GM06990 (cell line): ENCODE measurements at regions not wholly inside any gene's neighbourhood (a gene's known extent, or its start where the extent isn't known, plus 50 kb on each side); places are given as distances from the start of the nearest gene placed in this dataset.

Experiments
- DNase-seq: peaks from one replicate; pipeline ENCODE4 v3.0.0-alpha.2; 2011; ENCODE audit not compliant: insufficient read length; ENCODE audit errors: extremely low read depth
- H3K27me3 ChIP-seq: replicated peaks from 2 replicates; pipeline ENCODE4 v1.6.0; 2011; ENCODE audit warnings: low read length; ENCODE audit not compliant: control insufficient read depth, insufficient read depth
- H3K36me3 ChIP-seq: 2 replicates; pipeline ENCODE4 v1.5.1; 2011; ENCODE audit warnings: low read length; ENCODE audit not compliant: control insufficient read depth, insufficient read depth
- H3K4me3 ChIP-seq: replicated peaks from 2 replicates; pipeline ENCODE4 v1.5.1; 2011; ENCODE audit warnings: low read depth, mild to moderate bottlenecking, control low read depth, low read length
- CTCF ChIP-seq: IDR thresholded peaks from 2 replicates; pipeline ENCODE4 v1.5.1; 2011; ENCODE audit warnings: low read length, control low read depth, mild to moderate bottlenecking, inconsistent platforms; ENCODE audit not compliant: insufficient read depth, poor library complexity, severe bottlenecking

- no peak for TF ChIP-seq CTCF
- Histone ChIP-seq H3K27me3 (no peaks in the 10 kb centered on the region; the same call in 1 of the 2 replicates), H3K4me3 (no peak overlapping the region), H3K36me3 (no peaks in the 10 kb centered on the region)
- DNase-seq = no peak
These were observed 128.1 kb downstream of the AIPL1 start for GRCh38 chr17:6306820-6307219.

DNA sequence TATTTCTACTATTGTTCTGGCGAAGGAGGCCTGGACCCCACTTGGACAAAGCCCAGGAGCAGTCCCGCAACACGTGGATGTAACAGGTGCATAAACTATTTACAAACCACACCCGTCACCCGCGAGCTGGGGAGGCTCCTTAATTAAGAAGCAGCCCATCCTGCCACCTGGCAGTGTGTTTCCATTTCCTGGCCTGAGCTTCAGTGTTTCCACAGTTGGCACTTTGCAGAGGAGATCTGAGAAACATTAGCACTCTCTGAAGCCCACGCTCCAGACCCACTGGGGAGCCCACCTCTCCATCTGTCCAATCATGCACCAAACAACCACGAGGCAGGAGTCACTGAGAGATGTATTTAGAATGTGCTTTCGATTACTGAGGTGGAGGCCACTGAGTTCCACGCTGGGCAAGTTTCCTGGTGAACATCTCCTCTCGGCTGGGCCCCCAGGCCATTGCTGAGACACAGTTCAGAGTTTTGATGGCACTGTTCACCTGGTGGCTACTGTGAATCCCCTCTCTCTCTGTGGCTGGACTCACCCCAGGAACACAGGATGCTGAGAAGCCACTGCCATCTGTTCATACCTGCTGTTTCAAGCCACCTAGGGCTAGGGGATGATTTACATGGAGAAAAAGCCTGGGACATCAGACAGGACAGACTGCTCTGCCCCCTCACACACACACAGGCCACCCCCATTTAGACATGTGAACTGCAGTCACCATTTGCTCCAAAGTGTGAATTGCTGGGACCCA, 129.1 kb downstream of the AIPL1 start:
- TF ChIP-seq CTCF = no peak
- no peak overlapping the region for H3K4me3 ChIP-seq
- no peaks in the 10 kb centered on the region; the same call in 1 of the 2 replicates for H3K27me3 ChIP-seq
- H3K36me3 ChIP-seq = no peaks in the 10 kb centered on the region
- no peak for DNase-seq

DNA sequence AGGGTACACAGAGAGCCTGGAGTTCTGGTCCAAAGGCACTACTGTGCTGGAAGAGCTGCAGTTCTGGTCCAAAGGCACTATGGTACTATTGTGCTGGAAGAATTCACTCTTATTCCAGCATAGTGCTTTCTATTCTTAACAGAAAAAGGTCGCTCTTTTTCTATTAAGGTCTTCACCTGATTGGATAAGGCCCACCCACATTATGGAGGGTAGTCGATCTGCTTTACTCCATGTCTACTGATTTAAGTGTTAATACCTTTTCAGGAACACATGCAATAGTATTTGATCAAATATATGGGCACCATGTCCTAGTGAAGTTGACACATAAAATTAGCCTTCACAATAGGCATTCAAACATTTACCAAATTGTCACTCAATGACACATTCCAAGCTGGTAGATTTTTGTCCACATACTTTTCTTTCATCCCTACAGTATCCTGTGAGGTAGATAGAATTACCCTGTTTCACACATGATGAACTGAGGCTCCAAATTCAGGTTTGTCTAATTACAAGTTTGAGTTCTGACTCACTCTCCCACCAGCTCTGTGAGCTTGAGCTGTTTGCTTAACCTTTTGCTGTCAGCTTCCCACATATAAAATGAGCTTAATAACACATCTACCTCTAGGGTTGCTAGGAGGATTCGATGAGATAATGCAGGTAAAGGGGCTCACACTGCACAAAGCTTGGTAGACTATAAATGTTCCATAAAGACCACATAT, 129.9 kb downstream of the AIPL1 start:
- H3K36me3 ChIP-seq = no peaks in the 10 kb centered on the region
- H3K4me3 ChIP-seq = no peak overlapping the region
- no peak for DNase-seq
- no peak for TF ChIP-seq CTCF
- no peaks in the 10 kb centered on the region; the same call in 1 of the 2 replicates for H3K27me3 ChIP-seq

GRCh38 chr17:6303664-6304063, 131.3 kb downstream of the AIPL1 start:
- no peak overlapping the region for H3K4me3 ChIP-seq
- no peak for TF ChIP-seq CTCF
- H3K36me3 ChIP-seq = no peaks in the 10 kb centered on the region
- DNase-seq = no peak
- no peaks in the 10 kb centered on the region; the same call in 1 of the 2 replicates for H3K27me3 ChIP-seq

DNA sequence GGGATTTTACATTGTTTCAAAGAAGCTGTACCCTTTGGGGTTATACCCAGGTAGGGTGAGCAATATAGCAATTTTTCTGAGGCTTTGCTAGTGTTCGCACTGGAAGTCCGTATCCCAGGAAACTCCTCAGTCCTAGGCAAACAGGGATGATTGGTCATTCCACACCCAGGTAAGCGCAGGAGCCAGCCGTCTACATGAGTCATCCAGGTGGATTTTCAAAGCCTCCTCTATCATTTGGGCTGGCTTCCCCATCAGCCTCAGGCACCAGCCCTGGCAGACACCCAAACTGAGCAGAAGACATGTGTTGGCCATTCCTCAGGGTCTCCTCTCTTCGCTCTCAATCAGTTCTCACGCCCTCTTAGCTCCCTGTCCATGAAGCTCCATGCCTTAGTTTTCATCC, 135.6 kb downstream of the AIPL1 start:
- TF ChIP-seq CTCF = no peak
- H3K4me3 ChIP-seq = no peak overlapping the region
- no peak for DNase-seq
- no peaks in the 10 kb centered on the region for H3K36me3 ChIP-seq
- H3K27me3 ChIP-seq = no peaks in the 10 kb centered on the region; the same call in 1 of the 2 replicates
